Hepatocyte (in vitro differentiated cells): ENCODE measurements at regions not wholly inside any gene's neighbourhood (a gene's known extent, or its start where the extent isn't known, plus 50 kb on each side); places are given as distances from the start of the nearest gene placed in this dataset.

Source experiments
- EZH2 ChIP-seq: fragments of 200-600 bp; sonication (generic); IDR thresholded peaks from 2 replicates; pipeline ENCODE4 v1.6.1; 2016; ENCODE audit warnings: antibody characterized with exemption, mild to moderate bottlenecking, borderline replicate concordance
- EZH2phosphoT487 ChIP-seq: fragments of 200-600 bp; sonication (generic); IDR thresholded peaks from one replicate; pipeline ENCODE4 v1.6.1; 2018; ENCODE audit warnings: antibody characterized with exemption, mild to moderate bottlenecking, low read depth, moderate library complexity; ENCODE audit not compliant: unreplicated experiment, severe bottlenecking
- TF ChIP-seq, protein P1 (sequence below): fragments of 200-600 bp; sonication (generic); IDR thresholded peaks from 2 replicates; pipeline ENCODE4 v1.5.1; 2016; ENCODE audit warnings: antibody characterized with exemption, mild to moderate bottlenecking; ENCODE audit not compliant: poor library complexity

DNA sequence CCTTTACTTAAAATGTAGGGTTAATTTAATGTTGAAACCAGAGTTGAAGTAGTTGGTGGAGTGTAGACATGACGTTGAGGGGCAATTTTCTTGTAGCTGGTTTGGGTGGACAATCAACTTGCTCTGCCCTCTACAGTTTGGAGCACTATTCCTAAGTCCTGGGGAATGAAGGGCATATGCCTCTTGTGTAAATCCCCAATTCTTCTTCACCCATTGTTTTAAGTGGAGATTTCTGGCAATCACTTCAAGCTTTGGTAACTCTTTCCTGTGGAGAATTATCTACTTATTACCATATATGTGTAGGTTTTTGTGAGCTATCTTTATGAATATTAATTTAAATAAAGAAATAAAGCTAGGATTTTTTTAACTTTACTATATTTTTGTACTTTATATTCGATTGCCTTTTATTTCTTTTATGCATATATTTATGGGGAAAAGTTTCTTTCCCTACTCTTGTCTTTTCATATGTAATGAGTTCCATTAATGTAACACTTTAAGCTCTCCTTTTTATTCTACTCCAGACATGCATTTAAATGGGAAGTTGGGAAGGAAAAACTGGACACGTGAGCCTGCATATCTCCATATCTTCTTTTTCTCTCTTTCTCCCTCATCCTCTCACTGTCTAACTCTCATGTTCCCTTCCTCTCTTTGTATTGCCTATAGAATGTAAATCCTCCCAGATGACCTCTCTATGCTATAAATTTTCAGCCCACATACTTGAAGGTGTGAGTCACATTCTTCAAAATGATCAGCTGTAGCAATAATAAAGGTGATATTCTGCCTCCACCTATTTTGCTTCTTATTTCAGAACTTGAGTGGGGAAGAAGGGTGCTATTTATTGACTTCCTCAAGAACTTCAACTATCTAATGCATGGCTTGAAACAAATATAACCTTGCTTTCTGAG lies 276.7 kb downstream of the PTPRC start:
- TF ChIP-seq, protein P1, sequence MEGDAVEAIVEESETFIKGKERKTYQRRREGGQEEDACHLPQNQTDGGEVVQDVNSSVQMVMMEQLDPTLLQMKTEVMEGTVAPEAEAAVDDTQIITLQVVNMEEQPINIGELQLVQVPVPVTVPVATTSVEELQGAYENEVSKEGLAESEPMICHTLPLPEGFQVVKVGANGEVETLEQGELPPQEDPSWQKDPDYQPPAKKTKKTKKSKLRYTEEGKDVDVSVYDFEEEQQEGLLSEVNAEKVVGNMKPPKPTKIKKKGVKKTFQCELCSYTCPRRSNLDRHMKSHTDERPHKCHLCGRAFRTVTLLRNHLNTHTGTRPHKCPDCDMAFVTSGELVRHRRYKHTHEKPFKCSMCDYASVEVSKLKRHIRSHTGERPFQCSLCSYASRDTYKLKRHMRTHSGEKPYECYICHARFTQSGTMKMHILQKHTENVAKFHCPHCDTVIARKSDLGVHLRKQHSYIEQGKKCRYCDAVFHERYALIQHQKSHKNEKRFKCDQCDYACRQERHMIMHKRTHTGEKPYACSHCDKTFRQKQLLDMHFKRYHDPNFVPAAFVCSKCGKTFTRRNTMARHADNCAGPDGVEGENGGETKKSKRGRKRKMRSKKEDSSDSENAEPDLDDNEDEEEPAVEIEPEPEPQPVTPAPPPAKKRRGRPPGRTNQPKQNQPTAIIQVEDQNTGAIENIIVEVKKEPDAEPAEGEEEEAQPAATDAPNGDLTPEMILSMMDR, result no peak
- TF ChIP-seq EZH2phosphoT487 (no peak), EZH2 (no peak)
